Posterior vena cava (tissue), 2 donors: ENCODE measurements at regions not wholly inside any gene's neighbourhood (a gene's known extent, or its start where the extent isn't known, plus 50 kb on each side); places are given as distances from the start of the nearest gene placed in this dataset.

Source experiments
- DNase-seq: peaks from one replicate; pipeline ENCODE4 v3.0.0-alpha.2; 2020; ENCODE audit warnings: low spot score
- intact Hi-C, 2 donors: fragments of 100-400 bp; cut with DNase I; formaldehyde crosslinking; loops; one replicate each; pipeline versions ENCODE4 v1.14.1 to v1.14.2; 2022 to 2023
- donor health status: DM: yes; HTN: yes; CAD: no.
- donor health status: DM: yes; HTN: yes; CAD: no.

DNA sequence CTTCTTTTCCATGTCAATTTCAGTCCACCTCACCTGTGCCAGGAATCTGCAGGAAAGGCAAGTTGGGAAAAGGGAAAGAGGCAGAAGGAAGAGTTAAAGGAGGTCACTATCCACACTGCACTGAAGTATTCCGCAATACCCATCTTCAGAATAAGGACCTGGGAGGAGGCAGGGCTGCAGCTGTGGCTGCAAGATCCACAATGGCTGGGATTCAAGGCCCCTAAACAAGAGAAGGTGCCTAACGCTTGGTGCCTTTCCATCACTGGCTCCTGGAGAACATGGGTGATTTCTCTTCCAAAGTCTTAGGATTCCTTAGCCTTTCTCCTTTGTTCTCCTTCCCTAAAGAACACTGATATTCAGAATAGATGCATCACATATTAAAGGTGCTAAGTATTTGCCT is 204.0 kb downstream of the GRIN2B start:
- intact Hi-C loops: no loop called here
- DNase-seq: no peak

DNA sequence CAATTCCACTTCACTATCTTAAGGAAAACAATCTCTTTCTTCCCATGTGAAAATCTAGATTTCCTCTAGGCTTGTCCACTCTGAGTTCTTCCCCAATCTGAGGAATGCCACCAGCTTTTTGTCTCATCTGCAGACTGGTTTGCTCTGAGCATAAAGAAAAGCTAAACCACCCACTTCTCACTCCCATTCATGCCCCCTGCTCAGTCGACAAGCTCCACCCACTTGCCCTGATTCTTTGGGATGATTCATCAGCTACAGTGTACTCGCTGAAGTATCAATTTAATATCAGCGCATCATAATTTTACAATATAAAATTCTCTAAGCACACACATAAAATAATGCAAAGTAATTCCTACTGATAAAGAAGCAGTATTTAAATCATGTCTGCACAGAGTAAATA is 209.1 kb downstream of the GRIN2B start:
- intact Hi-C loops: no loop called here
- DNase-seq: no peak

DNA sequence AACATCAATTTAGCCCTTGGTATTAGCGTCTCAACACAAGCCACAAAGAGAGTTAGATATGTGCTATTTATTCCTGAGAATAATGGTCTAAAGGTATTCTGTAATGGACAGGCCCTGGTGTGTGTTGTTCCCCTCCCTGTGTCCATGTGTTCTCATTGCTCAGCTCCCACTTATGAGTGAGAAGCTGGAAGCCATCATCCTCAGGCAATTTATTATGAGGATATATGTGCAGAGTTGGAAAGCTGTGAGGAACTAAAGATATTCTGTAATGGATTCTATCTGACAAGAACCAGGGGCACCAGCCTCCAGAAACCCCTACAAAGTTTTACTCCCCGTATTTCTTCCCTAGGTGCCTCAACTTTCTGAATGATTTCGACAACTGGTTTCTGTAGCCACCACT is 210.8 kb downstream of the GRIN2B start:
- DNase-seq: no peak
- intact Hi-C loops: no loop called here

DNA sequence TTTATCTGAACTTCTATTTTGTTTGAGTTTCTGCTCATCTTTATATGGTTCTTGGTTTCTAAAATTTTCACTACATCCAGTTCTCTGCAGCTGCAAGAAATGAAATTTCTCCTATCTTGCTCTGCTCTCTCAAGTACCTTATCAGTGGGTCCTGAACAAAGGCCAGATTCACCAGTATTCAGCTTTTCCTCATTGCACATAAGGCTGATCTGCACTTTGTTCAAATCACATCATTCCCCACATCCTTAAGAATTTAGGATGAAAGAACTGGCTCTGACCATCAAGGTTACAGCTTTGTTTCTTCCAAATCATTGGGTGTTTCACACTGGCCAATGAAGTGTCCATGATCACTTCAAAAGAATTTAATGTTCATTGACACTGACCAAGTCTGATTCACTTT is 211.4 kb downstream of the GRIN2B start:
- intact Hi-C loops: no loop called here
- DNase-seq: no peak

DNA sequence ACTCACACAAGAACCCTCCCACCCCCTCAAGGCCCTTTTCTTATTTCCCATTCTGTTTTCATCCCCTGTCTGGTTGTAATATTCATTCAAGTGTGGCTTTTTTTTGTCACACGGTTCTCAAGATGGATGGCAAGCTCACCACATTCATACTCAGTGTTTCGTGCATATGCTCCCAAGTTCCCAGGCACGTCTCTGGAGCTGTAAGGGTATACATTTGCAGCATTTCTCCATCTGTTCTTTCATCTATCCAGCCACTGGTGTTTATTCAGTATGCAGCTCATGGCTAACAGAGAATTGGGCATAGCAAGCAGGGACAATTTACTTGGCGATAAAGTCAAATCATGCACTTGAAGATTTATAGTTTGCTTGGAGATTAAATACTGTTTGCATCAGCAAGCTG is 212.1 kb downstream of the GRIN2B start:
- no peak for DNase-seq
- intact Hi-C loops: no loop called here

DNA sequence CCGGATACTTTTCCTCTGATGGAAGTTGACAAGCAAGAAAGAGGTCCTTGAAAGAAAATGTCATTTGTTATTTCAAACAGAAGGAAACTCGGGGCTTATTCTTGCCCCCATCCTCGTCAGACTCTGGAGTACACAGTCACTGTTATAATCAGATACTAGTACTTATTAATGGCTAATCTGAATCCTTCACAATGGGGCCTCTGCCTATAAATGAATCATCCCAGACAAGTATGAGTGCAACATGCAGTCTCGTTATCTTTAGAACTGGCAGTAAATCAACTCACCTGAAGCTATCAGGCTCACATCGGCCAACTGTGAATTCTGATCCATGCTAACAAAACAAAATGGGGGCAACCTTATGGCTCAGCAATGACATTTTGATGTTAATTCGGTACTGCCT is 216.7 kb downstream of the GRIN2B start:
- intact Hi-C loops: no loop called here
- no peak for DNase-seq

DNA sequence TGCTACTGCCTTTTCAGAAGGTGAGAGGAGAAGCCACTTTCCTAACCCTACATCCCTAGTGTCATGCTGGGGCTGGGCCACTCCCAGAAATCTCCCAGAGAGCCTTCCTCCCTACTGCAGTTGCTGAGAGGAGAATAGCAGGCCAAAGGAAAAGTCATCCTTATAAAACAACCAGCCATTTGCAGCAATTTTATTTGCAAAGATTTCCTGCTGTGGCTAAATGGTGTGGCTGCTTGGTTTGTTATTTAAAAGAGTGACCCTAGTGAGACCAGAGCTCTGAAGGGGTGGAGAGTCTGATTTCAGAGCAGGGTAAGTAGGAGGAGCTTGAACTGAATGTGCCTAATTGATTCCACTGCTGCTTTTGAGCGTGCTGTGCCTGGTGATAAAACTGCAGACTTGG is 232.0 kb downstream of the GRIN2B start:
- intact Hi-C loops: no loop called here
- no peak for DNase-seq

DNA sequence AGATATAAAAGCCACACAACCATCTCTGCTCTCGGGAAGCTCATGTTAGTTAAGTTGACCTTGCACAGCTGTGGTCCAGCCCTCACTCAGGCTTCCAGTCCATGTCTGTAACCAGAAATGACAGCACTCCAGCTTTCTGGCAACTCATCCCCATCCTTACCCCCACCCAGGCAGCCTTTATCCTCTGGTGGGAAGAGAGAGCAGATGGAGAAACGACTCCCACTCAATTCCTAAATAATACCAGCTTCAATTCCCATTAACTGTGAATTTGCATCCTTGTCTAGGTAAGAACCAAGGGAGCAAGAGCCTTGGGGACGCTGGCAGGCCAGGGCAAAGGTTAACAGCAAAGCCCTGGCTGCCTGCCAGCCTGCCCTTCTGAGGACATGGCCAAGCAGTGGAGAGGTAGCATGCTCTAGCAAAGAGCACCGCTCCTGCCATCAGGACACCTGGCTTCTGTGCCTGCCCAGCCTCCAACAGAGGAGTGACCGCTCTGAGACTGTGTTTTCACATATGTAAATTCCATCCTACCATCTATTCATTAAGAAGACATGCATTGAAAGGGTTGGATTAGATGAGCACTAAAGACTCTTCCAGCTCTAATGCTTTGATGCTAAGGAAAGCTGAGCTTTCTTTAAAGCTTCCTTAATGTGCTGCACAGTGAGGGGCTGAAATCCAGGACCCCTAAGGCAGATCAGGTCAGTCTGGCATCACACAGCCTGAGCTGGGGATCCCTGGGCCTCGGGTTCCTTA is 236.1 kb downstream of the GRIN2B start:
- DNase-seq: no peak
- intact Hi-C loops: no loop called here

DNA sequence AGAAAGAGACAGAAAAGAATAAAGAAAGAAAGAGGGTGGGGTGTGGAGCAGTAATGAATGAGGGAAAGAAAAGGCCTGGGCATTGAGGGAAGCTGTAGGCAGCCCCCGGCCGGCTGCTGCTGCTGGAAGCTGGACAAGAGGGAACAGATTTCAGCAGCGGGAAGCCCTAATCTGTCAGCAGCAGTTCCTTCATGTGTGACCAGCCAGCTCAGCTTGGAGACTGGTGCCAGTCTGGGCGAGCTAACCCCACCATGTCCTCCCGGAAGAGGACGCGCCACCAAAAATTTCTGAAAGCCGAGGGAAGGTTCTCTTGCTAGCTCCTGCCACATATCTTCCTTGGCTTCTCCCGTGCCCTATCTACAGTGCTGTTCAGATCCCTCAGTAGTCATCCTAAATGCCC is 236.8 kb downstream of the GRIN2B start:
- DNase-seq: no peak
- intact Hi-C loops: no loop called here

DNA sequence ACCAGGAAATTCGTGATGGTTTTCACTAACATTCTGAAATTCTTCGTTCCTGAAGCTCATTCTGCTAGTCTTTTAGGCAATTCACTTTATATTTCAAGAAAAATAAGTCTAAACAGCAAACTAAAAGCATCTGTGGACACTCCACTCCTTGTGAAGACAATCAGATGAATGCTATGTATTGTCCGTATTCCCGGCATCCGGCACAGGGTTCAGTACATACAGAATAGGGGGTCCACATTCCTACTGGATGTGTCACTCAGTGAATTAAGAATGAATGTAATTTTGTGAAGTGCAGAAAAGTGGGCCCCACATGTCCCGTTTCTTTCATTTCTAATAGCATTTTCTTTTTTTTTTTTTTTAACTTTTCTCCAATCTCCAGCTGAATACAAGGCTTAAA is 241.3 kb downstream of the GRIN2B start:
- intact Hi-C loops: no loop called here
- DNase-seq: no peak

DNA sequence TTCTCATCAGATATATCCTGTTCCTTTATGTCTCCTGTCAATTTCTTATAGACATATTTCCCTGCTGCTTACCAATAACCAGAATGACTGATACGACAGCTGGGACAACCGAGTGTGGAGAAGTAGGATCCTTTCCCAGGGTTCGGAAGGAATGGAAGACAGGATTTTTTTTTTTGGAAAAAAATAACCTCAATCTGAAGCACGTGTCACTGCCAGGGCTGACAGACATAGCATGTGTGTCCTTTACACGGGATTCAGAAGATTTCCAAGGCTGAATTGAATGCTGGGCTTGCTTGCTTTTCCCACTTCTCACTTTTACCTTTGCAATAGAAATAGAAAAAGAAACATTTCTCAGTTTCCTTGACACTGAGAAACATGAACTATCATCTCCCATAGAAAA is 245.7 kb downstream of the GRIN2B start:
- DNase-seq: no peak
- intact Hi-C loops: no loop called here

DNA sequence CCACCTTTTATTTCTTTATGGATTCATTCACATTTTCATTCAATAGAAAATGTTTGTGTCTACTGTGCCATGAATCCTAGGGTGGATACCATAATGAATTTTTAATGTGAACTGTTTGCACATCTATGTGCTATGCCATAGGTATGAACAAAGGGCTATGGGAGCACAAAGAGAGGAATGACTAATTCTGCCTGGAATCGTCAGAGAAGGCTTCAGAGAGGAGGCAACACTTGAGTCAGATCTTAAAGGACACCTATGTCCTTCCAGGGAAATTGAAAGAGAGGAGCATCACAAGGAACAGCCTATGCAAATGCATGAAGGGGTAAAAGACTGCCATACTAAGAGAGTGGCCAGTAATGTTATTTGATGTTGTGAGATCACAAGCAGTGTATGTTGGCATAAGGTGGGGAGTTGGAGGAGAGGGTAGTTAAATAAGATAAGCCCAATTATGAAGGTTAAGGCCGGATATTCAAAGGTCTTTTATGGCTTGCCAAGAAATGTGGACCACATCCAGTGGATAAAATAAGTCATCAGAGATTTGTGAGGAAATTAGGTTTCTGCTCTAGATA is 246.7 kb downstream of the GRIN2B start:
- intact Hi-C loops: no loop called here
- DNase-seq: no peak

DNA sequence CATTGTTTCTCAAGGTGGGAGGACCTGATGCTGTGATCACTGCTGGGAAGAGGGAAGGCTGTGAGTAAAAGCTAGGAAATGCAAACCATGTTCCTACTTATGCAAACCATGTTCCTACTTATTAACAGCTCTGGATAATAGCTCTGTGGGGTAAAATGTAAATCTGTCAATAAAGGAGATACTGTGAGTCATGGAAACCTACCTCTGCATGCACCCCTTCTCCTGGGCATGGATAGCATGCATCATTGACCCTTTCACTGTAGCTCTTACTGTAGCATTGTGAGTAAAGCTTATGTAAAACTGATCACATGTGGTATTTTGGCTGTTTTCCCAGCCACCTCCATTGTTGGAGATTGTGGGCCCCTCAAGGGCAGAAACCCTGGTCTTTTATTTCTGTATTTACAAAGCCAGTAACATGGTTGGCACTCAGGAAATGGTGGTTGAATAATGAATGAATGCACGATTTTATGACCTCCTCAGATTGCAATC is 253.7 kb downstream of the GRIN2B start:
- intact Hi-C loops: no loop called here
- no peak for DNase-seq

DNA sequence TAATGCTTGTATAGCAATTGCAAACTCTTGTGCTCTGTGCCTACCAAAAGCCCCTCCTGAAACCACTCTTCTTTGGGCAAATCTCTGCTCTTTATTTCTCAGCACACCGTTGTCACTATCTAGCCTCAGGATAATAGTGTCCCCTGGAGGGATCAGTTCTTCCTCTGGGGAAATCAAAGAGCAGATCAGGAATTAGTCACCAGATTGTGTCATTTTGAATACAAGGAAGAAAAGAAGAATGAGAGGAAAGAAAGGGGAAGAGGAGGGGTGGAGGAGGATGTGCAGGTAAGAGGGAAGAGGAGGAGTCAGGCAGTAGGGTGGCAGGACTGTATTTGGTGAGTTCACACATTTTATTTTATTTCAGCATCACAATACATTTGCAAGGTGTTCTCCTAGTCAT is 256.4 kb downstream of the GRIN2B start:
- no peak for DNase-seq
- intact Hi-C loops: no loop called here

DNA sequence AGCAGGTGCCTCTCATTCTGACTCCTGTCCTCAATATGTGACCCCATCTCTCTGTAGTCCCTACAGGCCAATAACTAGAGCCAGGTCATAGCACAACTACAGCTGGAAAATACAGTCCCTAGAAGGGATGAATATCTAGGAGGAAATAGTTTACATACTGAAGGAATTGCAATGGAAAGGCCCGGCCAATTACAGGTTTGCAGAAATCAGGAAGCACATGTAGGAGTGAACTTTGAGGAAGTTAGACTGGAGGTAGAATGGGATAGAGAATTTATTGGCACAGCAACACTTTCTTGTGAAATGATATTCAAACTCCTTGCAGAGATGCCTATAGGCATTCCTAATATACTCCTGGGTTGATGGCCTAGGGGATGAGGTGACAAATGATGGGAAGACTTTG is 257.3 kb downstream of the GRIN2B start:
- no peak for DNase-seq
- intact Hi-C loops: no loop called here

DNA sequence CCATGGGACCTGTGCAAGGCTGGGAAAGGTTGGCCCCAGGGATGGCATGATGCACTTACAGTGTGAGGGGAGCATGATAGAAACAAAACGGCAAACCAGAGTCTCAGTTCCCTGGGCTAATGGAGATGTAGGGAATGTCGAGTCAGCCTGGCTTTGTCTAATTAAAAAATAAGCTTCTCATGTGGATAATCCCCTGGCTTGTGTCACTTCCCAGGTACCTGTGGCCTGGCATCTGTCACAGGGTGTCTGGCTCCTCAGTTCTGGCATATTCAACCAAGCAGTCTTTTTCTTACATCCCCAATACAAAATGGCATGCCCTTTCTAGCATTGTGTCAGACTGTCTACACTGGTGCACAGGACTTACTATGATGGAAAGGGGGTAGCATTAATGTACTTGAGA is 261.4 kb downstream of the GRIN2B start:
- DNase-seq: no peak
- intact Hi-C loops: no loop called here

DNA sequence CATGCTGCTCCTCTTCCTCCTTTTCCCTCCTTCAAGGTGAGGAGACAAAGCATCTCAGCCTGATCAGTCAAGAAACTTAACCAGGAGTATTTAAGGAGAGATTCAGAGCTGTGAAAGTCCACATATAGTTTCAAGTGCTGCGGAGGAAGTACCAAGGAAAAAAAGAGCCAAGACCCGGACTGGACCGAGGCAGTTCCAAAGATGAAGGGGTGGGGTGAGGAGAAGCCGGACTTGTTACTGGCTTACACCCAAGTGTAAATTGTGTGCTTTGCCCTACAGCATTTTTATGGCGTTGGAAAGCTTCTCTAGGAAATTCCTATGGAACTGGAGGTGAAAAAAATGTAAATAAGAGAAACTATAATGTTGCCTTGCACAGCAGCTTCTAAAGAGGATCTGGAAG is 263.1 kb downstream of the GRIN2B start:
- intact Hi-C loops: no loop called here
- no peak for DNase-seq

DNA sequence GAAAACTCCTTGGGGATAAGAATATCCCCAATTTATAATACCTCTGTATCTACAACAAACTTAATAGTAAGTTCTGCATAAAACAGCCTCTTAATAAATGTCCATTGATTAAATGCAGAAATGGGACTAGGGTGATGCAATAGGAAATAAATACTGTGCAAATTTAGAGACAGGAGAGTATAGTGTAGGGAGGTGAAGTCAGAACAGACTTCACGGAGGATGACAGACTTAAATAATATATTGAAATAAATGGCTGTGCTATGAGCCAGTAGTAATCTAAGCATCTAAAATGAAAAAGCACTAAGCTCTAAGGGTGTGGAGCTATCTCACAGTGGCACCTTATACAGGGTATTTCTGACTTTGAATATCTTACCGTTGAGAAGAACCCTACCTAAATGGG is 265.3 kb downstream of the GRIN2B start:
- intact Hi-C loops: no loop called here
- DNase-seq: no peak

DNA sequence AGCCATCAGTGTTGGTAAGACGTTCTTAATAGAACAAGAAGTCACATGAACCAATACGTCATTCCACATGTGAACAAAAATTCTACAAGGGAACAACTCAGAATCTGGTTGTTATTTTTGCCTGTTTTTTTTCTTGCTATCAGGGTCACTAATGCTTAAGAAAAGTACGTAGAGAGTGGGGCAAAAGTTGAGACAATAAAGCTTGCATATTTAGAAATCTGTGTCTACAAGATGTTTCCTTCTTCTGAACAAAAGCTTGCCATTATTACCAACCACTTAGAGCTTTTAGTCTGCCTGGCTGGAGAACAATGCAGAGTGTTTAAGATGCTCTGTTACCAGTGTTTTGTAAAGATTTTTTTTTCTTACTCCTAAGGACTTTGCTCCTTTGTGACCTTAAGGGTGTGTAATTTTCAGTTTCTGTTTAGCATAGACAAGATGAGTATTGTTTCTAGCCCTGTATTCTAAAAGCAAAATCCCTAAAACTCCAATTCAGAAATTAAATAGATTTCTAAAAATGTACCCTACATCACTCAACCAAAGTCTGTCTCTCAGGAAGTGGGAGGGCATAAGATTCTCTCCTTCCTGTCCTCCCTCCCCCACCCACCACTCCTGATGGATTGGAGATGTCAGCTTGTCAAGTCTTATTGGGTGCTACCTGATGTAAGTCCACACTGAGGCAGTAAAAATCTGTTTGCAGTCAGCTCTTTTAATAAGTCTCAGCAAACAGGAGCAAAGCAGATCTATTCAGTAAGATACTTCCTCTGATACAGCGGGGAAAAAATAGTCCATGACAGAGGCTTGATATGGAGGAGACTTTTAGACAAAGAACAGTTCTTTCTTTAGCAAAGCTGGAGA is 267.6 kb downstream of the GRIN2B start:
- no peak for DNase-seq
- intact Hi-C loops: no loop called here

DNA sequence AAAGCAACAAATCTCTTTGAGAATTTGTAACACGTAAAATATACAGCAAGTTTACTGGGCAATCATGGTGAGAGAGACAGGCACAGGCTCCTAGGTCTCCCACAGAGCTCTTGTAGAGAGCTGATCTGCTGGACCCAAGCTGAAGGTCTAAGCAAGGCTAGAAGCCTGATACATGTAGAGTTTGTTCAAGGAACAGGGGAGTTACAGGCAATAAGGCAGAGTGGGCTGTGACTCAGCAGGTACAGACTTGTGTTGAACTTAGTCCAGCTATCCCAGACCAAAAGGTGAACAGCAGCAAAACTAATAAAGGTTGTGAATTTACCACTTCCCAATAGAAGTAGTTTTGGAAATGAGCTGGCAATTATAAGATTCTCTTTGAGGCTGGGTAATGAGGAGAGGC is 273.6 kb downstream of the GRIN2B start:
- DNase-seq: no peak
- intact Hi-C loops: no loop called here

DNA sequence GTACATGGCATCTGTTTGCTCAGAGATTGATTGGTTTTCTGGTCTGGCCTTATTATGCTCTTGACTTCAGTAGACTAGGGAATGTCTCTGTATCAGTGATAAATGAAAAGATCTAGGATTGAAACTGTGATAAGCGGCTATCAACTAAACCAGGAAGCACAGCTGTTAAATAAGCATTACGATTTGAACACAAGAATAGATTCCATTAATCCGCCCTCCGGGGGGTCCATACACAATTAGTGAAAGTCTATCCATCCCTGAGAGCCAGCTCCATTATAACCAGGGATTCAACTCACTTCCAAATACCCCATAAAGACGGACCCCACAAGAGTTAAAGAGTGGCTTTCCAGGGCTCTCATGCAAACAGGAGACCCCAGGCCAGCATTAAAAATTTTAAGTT is 279.0 kb downstream of the GRIN2B start:
- intact Hi-C loops: no loop called here
- DNase-seq: no peak
